ENCODE measurements at regions not wholly inside any gene's neighbourhood (a gene's known extent, or its start where the extent isn't known, plus 50 kb on each side); places are given as distances from the start of the nearest gene placed in this dataset.

GRCh38 chr2:198371921-198372543 lies 567.6 kb downstream of the PLCL1 start:
- DNase-seq (ENCODE audit: low spot score in 2 of 2): no peak
- in situ Hi-C loops (cut with MboI; ENCODE audit: low sequenced_read_pairs): no loop called here
- no peaks in the 10 kb centered on the region for H3K9me3 ChIP-seq

DNA sequence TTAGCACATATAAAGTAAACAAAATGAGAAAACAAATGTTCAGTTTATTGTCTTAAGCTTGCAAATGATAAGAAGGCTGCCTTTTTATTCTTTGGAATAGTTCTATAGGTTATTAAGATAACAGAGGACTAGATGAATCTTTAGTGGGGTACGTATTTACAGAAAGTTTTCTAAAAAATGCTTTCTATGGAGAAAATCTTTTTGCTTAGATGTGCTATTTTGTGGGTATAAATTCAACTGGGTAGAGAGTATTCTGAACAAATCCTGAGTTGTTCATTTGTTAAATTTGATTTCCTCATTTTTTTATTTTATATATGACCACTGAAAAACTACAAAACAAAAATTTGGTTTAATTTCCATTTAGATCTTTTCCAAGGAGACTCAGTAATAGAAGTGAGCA lies 566.9 kb downstream of the PLCL1 start:
- in situ Hi-C loops (cut with MboI; ENCODE audit: low sequenced_read_pairs): no loop called here
- no peak for DNase-seq (ENCODE audit: low spot score in 2 of 2)
- H3K9me3 ChIP-seq: no peaks in the 10 kb centered on the region
- H3K4me1 ChIP-seq: no peaks in the 10 kb centered on the region
- H3K36me3 ChIP-seq (replicated peaks): no peaks in the 10 kb centered on the region
- H3K4me3 ChIP-seq: no peak overlapping the region
- no peaks in the 10 kb centered on the region; the same call in 1 of the 2 replicates for H3K27me3 ChIP-seq (ENCODE audit: low read depth)

More at GRCh38 chr2:198371921-198372543, 567.6 kb downstream of the PLCL1 start:
- no peaks in the 10 kb centered on the region for H3K36me3 ChIP-seq (replicated peaks)
- no peak overlapping the region for H3K4me3 ChIP-seq
- H3K4me1 ChIP-seq: no peaks in the 10 kb centered on the region
- H3K27me3 ChIP-seq (ENCODE audit: low read depth): no peaks in the 10 kb centered on the region; the same call in 1 of the 2 replicates

DNA sequence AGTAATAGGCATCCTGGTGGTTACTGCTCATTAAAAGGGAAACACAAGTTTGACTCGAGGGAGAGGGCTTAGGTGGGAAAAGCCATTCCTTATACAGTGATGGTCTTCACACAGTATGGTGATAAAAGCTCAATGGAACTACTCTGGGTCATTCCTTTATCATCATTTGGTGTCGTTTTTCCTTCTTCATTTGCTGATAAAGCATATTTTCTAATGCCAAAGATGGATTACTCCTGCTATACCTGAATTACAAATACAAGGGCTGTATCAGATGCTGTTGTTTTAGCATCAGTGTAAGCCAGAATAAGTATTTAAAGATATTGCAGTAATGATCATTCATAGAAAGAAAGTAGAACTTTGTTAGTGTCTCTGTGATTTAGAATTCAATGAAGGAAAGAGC lies 563.7 kb downstream of the PLCL1 start:
- Histone ChIP-seq H3K36me3 (replicated peaks) (no peaks in the 10 kb centered on the region), H3K27me3 (ENCODE audit: low read depth) (no peaks in the 10 kb centered on the region; the same call in 1 of the 2 replicates), H3K4me1 (no peaks in the 10 kb centered on the region), H3K4me3 (no peak overlapping the region), H3K9me3 (no peaks in the 10 kb centered on the region)
- in situ Hi-C loops (cut with MboI; ENCODE audit: low sequenced_read_pairs): no loop called here
- no peak for DNase-seq (ENCODE audit: low spot score in 2 of 2)

- in situ Hi-C loops (cut with MboI; ENCODE audit: low sequenced_read_pairs): no loop called here
- no peak for DNase-seq (ENCODE audit: low spot score in 2 of 2)
- no peaks in the 10 kb centered on the region for H3K4me1 ChIP-seq
- H3K4me3 ChIP-seq: no peak overlapping the region
- no peaks in the 10 kb centered on the region for H3K9me3 ChIP-seq
- H3K27me3 ChIP-seq (ENCODE audit: low read depth): peaks cover 7% of the 10 kb centered on the region; the same call in 1 of the 2 replicates
- no peaks in the 10 kb centered on the region for H3K36me3 ChIP-seq (replicated peaks)
Measured at GRCh38 chr2:198362740-198363139, 558.3 kb downstream of the PLCL1 start.

DNA sequence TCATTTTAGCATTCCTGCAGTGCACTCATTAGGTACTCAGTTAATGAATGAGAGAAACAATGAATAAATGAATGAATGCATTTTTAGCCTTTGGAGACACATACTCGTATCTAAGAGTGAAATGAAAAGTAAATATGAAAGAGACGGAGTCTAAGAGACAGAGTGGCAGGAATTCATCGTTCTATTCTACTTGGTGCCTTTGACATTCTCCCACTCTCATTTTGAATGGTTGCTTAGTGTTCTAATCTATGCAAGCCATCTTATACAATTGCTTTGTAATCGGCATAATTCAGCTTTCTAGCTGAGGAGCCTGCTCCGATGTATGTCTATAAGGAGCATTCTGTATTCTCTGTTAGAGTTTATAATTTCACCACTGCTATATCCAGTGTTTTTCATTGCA lies 554.9 kb downstream of the PLCL1 start:
- Histone ChIP-seq H3K27me3 (ENCODE audit: low read depth) (peaks cover 7% of the 10 kb centered on the region; the same call in 1 of the 2 replicates), H3K4me1 (no peaks in the 10 kb centered on the region), H3K4me3 (no peak overlapping the region), H3K9me3 (no peaks in the 10 kb centered on the region), H3K36me3 (replicated peaks) (no peaks in the 10 kb centered on the region)
- no peak for DNase-seq (ENCODE audit: low spot score in 2 of 2)
- in situ Hi-C loops (cut with MboI; ENCODE audit: low sequenced_read_pairs): no loop called here

DNA sequence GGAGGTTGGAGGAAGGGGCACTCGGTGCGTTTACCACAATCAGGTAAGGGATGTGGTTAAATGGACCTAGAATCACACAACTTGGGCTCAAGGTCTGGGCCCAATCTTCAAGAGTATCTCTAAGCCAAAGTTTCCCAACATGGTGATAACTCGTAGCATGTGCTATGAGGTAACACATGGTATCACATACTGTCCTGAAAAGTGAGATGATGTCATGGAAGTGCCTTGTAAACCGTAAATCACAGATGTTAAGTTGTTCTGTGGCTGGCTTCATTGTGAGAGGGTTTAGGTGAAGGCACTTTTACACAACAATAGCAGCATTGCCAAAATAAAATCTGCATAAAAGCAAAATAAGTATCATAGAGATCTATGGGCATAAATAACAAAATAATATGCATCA lies 551.8 kb downstream of the PLCL1 start:
- peaks cover 7% of the 10 kb centered on the region; the same call in 1 of the 2 replicates for H3K27me3 ChIP-seq (ENCODE audit: low read depth)
- H3K4me1 ChIP-seq: no peaks in the 10 kb centered on the region
- no peaks in the 10 kb centered on the region for H3K9me3 ChIP-seq
- in situ Hi-C loops (cut with MboI; ENCODE audit: low sequenced_read_pairs): no loop called here
- H3K36me3 ChIP-seq (replicated peaks): no peaks in the 10 kb centered on the region
- H3K4me3 ChIP-seq: no peak overlapping the region
- DNase-seq (ENCODE audit: low spot score in 2 of 2): no peak

- H3K4me3 ChIP-seq: no peak overlapping the region
Measured at GRCh38 chr2:198351647-198352046, 547.3 kb downstream of the PLCL1 start.

GRCh38 chr2:198347946-198348345 lies 543.6 kb downstream of the PLCL1 start:
- H3K9me3 ChIP-seq: no peaks in the 10 kb centered on the region
- no peak overlapping the region for H3K4me3 ChIP-seq
- DNase-seq (ENCODE audit: low spot score in 2 of 2): no peak
- in situ Hi-C loops (cut with MboI; ENCODE audit: low sequenced_read_pairs): no loop called here
- H3K4me1 ChIP-seq: no peaks in the 10 kb centered on the region
- no peaks in the 10 kb centered on the region for H3K27me3 ChIP-seq (ENCODE audit: low read depth)
- H3K36me3 ChIP-seq (replicated peaks): no peaks in the 10 kb centered on the region

More at GRCh38 chr2:198351647-198352046, 547.3 kb downstream of the PLCL1 start:
- H3K27me3 ChIP-seq (ENCODE audit: low read depth): no peaks in the 10 kb centered on the region
- in situ Hi-C loops (cut with MboI; ENCODE audit: low sequenced_read_pairs): no loop called here
- no peak for DNase-seq (ENCODE audit: low spot score in 2 of 2)
- no peaks in the 10 kb centered on the region for H3K4me1 ChIP-seq
- no peaks in the 10 kb centered on the region for H3K9me3 ChIP-seq
- H3K36me3 ChIP-seq (replicated peaks): no peaks in the 10 kb centered on the region

GRCh38 chr2:198347349-198347748 lies 543.0 kb downstream of the PLCL1 start:
- Histone ChIP-seq H3K36me3 (replicated peaks) (no peaks in the 10 kb centered on the region), H3K9me3 (no peaks in the 10 kb centered on the region), H3K4me3 (no peak overlapping the region), H3K27me3 (ENCODE audit: low read depth) (no peaks in the 10 kb centered on the region), H3K4me1 (no peaks in the 10 kb centered on the region)
- no peak for DNase-seq (ENCODE audit: low spot score in 2 of 2)
- in situ Hi-C loops (cut with MboI; ENCODE audit: low sequenced_read_pairs): no loop called here

GRCh38 chr2:198343471-198343870 lies 539.1 kb downstream of the PLCL1 start:
- in situ Hi-C loops (cut with MboI; ENCODE audit: low sequenced_read_pairs): no loop called here
- no peak for DNase-seq (ENCODE audit: low spot score in 2 of 2)
- Histone ChIP-seq H3K36me3 (replicated peaks) (no peaks in the 10 kb centered on the region), H3K4me3 (no peak overlapping the region), H3K4me1 (no peaks in the 10 kb centered on the region), H3K27me3 (ENCODE audit: low read depth) (0 out of 2 replicates have a peak, but pooled peaks cover 1% of the 10 kb centered on the region), H3K9me3 (no peaks in the 10 kb centered on the region)

DNA sequence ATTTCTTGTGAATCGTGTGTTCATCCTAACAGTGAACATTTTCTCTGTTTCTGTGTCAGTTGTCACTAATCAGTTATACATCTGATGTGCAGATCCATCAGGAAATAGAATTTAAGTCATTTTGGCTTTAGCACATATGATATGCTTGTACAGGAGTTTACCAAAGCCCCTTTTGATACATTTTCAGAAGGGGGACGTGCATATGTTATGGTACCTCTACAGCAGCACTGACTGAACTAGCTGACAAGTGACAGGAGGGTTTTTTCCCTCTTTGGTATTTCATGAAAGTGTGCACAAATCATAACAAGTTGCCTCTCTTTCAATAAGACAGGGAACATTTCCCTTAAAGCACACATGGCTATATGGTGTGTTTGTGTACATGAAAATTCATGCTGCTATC lies 536.5 kb downstream of the PLCL1 start:
- no peak for DNase-seq (ENCODE audit: low spot score in 2 of 2)
- in situ Hi-C loops (cut with MboI; ENCODE audit: low sequenced_read_pairs): no loop called here
- Histone ChIP-seq H3K4me1 (no peaks in the 10 kb centered on the region), H3K27me3 (ENCODE audit: low read depth) (0 out of 2 replicates have a peak, but pooled peaks cover 9% of the 10 kb centered on the region), H3K9me3 (no peaks in the 10 kb centered on the region), H3K4me3 (no peak overlapping the region), H3K36me3 (replicated peaks) (no peaks in the 10 kb centered on the region)

- in situ Hi-C loops (cut with MboI; ENCODE audit: low sequenced_read_pairs): no loop called here
- Histone ChIP-seq H3K27me3 (ENCODE audit: low read depth) (peaks cover 16% of the 10 kb centered on the region; the same call in 1 of the 2 replicates), H3K9me3 (no peaks in the 10 kb centered on the region), H3K36me3 (replicated peaks) (no peaks in the 10 kb centered on the region), H3K4me1 (no peaks in the 10 kb centered on the region), H3K4me3 (no peak overlapping the region)
- DNase-seq (ENCODE audit: low spot score in 2 of 2): no peak
Measured at GRCh38 chr2:198339116-198339515, 534.7 kb downstream of the PLCL1 start.

GRCh38 chr2:198337368-198337767 lies 533.0 kb downstream of the PLCL1 start:
- no peak for DNase-seq (ENCODE audit: low spot score in 2 of 2)
- Histone ChIP-seq H3K9me3 (no peaks in the 10 kb centered on the region), H3K4me1 (no peaks in the 10 kb centered on the region), H3K36me3 (replicated peaks) (no peaks in the 10 kb centered on the region), H3K27me3 (ENCODE audit: low read depth) (peaks cover 16% of the 10 kb centered on the region; the same call in 1 of the 2 replicates), H3K4me3 (no peak overlapping the region)
- in situ Hi-C loops (cut with MboI; ENCODE audit: low sequenced_read_pairs): no loop called here

DNA sequence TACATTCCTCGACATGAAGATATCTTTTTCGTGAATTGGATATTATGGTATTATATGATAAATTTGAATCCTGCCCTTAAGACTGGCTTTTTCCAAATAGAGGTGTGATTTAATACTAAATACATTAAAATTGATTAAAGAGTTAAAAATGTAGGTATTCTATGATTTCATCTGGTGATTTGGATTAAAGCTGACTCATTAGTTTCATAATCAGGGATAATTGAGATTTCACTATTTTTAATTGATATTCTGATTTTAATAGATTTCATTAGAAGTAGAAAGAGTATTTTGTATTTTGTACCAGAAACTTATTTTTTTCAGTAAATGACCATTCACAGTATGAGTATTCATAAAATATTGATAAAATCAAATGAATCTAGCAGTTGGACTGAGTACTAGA lies 524.1 kb downstream of the PLCL1 start:
- Histone ChIP-seq H3K4me1 (no peaks in the 10 kb centered on the region), H3K36me3 (replicated peaks) (no peaks in the 10 kb centered on the region), H3K4me3 (no peak overlapping the region), H3K9me3 (no peaks in the 10 kb centered on the region), H3K27me3 (ENCODE audit: low read depth) (peaks cover 11% of the 10 kb centered on the region)
- no peak for DNase-seq (ENCODE audit: low spot score in 2 of 2)
- in situ Hi-C loops (cut with MboI; ENCODE audit: low sequenced_read_pairs): no loop called here

DNA sequence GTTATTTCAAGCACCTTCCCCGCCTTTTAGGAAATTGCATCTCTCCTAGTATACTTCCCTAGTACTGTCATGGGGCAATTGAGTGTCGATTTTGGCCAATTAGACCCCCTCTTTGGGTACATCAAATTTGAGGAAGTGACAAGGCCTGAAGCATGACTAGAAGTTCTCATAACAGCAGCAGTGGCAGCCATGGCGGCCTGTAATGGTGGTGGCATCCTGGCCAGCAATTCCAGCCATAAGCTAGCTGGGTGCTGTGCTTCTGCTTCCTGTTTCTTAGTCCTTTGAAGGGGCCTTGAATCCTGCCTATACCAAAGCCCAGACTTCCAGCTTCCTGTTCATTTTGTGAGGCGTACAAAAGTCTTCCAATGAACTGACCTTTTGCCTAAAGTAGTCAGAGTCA lies 523.1 kb downstream of the PLCL1 start:
- Histone ChIP-seq H3K4me3 (no peak overlapping the region), H3K36me3 (replicated peaks) (no peaks in the 10 kb centered on the region), H3K4me1 (no peaks in the 10 kb centered on the region), H3K9me3 (no peaks in the 10 kb centered on the region), H3K27me3 (ENCODE audit: low read depth) (peaks cover 14% of the 10 kb centered on the region)
- no peak for DNase-seq (ENCODE audit: low spot score in 2 of 2)
- in situ Hi-C loops (cut with MboI; ENCODE audit: low sequenced_read_pairs): no loop called here
